ENCODE measurements at regions not wholly inside any gene's neighbourhood (a gene's known extent, or its start where the extent isn't known, plus 50 kb on each side); places are given as distances from the start of the nearest gene placed in this dataset.

DNA sequence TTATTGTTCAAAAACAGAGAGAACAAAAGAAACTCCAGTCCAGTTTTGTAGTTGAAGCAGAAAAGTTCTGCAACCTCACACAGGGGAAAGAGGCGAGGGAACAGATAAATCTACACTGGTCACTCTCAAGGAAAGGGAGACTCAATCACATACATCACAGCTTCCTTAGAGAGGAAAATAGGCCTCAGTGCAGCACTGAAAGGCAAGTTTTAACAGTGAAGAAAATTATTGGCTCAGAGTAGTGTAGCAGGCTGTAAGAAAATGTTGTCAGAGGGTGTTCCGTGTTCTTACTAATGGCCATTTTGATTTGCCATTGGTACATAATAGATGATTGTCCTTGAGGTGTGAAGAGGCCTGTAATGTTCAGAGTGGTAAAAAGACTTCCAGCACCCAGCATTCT is 530.0 kb upstream of the CDH6 start:
- no peak overlapping the region for H3K27ac ChIP-seq (ENCODE audit: low read depth in 2 of 2, low read length in 2 of 2)
- DNase-seq (no peak), FAIRE-seq (no peak)
- no peaks in the 10 kb centered on the region for H3K9me3 ChIP-seq (ENCODE audit: control insufficient read depth in 2 of 3, insufficient read depth in 1 of 3, low read length in 3 of 3)
- H3K27me3 ChIP-seq (ENCODE audit: control insufficient read depth, insufficient read depth, low read length), result no peaks in the 10 kb centered on the region
- no peaks in the 10 kb centered on the region for H3K36me3 ChIP-seq (ENCODE audit: control insufficient read depth in 2 of 3, insufficient read depth in 3 of 3, low read length in 3 of 3)
- H3K4me1 ChIP-seq (ENCODE audit: control insufficient read depth in 2 of 3, insufficient read depth in 2 of 3, low read depth in 1 of 3, low read length in 3 of 3), result no peaks in the 10 kb centered on the region
- no peak overlapping the region for H3K9ac ChIP-seq (ENCODE audit: low read length in 3 of 3)
- TF ChIP-seq, protein P1, sequence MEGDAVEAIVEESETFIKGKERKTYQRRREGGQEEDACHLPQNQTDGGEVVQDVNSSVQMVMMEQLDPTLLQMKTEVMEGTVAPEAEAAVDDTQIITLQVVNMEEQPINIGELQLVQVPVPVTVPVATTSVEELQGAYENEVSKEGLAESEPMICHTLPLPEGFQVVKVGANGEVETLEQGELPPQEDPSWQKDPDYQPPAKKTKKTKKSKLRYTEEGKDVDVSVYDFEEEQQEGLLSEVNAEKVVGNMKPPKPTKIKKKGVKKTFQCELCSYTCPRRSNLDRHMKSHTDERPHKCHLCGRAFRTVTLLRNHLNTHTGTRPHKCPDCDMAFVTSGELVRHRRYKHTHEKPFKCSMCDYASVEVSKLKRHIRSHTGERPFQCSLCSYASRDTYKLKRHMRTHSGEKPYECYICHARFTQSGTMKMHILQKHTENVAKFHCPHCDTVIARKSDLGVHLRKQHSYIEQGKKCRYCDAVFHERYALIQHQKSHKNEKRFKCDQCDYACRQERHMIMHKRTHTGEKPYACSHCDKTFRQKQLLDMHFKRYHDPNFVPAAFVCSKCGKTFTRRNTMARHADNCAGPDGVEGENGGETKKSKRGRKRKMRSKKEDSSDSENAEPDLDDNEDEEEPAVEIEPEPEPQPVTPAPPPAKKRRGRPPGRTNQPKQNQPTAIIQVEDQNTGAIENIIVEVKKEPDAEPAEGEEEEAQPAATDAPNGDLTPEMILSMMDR (IDR thresholded peaks at IDR 0.05; ENCODE audit: borderline replicate concordance, extremely low read depth, insufficient read depth), result no peak
- intact Hi-C loops (cut with DNase I), result no loop called here
- H3K4me3 ChIP-seq (ENCODE audit: low read length in 3 of 3), result no peak overlapping the region

GRCh38 chr5:30662373-30662772 is 531.1 kb upstream of the CDH6 start:
- TF ChIP-seq, protein P1 (IDR thresholded peaks at IDR 0.05; ENCODE audit: borderline replicate concordance, extremely low read depth, insufficient read depth), result no peak
- DNase-seq, result no peak
- FAIRE-seq, result no peak
- H3K4me1 ChIP-seq (ENCODE audit: control insufficient read depth in 2 of 3, insufficient read depth in 2 of 3, low read depth in 1 of 3, low read length in 3 of 3), result no peaks in the 10 kb centered on the region
- H3K9me3 ChIP-seq (ENCODE audit: control insufficient read depth in 2 of 3, insufficient read depth in 1 of 3, low read length in 3 of 3), result no peaks in the 10 kb centered on the region
- no peaks in the 10 kb centered on the region for H3K36me3 ChIP-seq (ENCODE audit: control insufficient read depth in 2 of 3, insufficient read depth in 3 of 3, low read length in 3 of 3)
- no peak overlapping the region for H3K27ac ChIP-seq (ENCODE audit: low read depth in 2 of 2, low read length in 2 of 2)
- intact Hi-C loops (cut with DNase I), result no loop called here
- no peak overlapping the region for H3K9ac ChIP-seq (ENCODE audit: low read length in 3 of 3)
- H3K4me3 ChIP-seq (ENCODE audit: low read length in 3 of 3), result no peak overlapping the region
- H3K27me3 ChIP-seq (ENCODE audit: control insufficient read depth, insufficient read depth, low read length), result no peaks in the 10 kb centered on the region

DNA sequence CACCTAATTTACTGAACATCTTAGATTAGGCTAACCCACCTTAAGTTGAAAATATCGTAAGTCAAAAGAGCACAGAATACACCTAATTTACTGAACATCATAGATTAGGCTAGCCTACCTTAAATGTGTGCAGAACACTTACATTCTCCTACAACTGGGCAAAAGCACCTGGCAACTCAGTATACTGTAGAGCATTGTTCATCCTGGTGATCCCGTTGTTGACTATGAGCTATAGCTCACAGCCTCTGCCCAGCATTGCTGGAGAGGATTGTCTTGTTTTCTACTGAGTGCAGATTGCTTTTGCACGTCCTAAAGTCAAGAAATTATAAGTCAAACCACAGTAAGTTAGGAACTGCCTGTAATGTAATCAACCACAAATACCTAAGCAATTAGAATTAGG is 531.8 kb upstream of the CDH6 start:
- no peak for FAIRE-seq
- intact Hi-C loops (cut with DNase I), result no loop called here
- Histone ChIP-seq H3K27me3 (ENCODE audit: control insufficient read depth, insufficient read depth, low read length) (no peaks in the 10 kb centered on the region), H3K9ac (ENCODE audit: low read length in 3 of 3) (no peak overlapping the region), H3K36me3 (ENCODE audit: control insufficient read depth in 2 of 3, insufficient read depth in 3 of 3, low read length in 3 of 3) (no peaks in the 10 kb centered on the region), H3K4me3 (ENCODE audit: low read length in 3 of 3) (no peak overlapping the region), H3K9me3 (ENCODE audit: control insufficient read depth in 2 of 3, insufficient read depth in 1 of 3, low read length in 3 of 3) (no peaks in the 10 kb centered on the region), H3K27ac (ENCODE audit: low read depth in 2 of 2, low read length in 2 of 2) (no peak overlapping the region), H3K4me1 (ENCODE audit: control insufficient read depth in 2 of 3, insufficient read depth in 2 of 3, low read depth in 1 of 3, low read length in 3 of 3) (no peaks in the 10 kb centered on the region)
- no peak for DNase-seq
- TF ChIP-seq, protein P1 (IDR thresholded peaks at IDR 0.05; ENCODE audit: borderline replicate concordance, extremely low read depth, insufficient read depth), result no peak

DNA sequence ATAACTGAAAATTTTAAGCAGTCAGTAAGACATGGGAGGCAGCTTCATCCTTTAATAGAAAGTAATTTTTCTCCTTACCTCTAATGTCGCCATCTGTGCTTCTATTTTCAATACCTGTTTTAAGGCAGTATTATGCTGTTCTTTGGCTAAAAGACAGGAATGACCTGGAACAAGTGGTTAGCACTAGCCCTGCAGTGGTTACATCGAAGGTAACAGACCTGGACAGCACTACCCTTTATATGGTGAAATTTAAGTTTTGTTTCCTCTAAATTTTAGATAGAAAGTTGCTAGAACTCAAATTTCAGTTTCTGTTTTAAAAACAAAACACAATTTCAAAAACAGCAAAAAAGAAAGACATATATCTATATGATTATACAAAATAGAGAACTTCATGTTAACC is 534.1 kb upstream of the CDH6 start:
- Histone ChIP-seq H3K9ac (ENCODE audit: low read length in 3 of 3) (no peak overlapping the region), H3K4me1 (ENCODE audit: control insufficient read depth in 2 of 3, insufficient read depth in 2 of 3, low read depth in 1 of 3, low read length in 3 of 3) (no peaks in the 10 kb centered on the region), H3K4me3 (ENCODE audit: low read length in 3 of 3) (no peak overlapping the region), H3K27me3 (ENCODE audit: control insufficient read depth, insufficient read depth, low read length) (no peaks in the 10 kb centered on the region), H3K27ac (ENCODE audit: low read depth in 2 of 2, low read length in 2 of 2) (no peak overlapping the region), H3K36me3 (ENCODE audit: control insufficient read depth in 2 of 3, insufficient read depth in 3 of 3, low read length in 3 of 3) (no peaks in the 10 kb centered on the region), H3K9me3 (ENCODE audit: control insufficient read depth in 2 of 3, insufficient read depth in 1 of 3, low read length in 3 of 3) (no peaks in the 10 kb centered on the region)
- FAIRE-seq, result no peak
- TF ChIP-seq, protein P1 (IDR thresholded peaks at IDR 0.05; ENCODE audit: borderline replicate concordance, extremely low read depth, insufficient read depth), result no peak
- intact Hi-C loops (cut with DNase I), result no loop called here
- DNase-seq, result no peak
